HG02981 (cell line): ENCODE measurements at regions not wholly inside any gene's neighbourhood (a gene's known extent, or its start where the extent isn't known, plus 50 kb on each side); places are given as distances from the start of the nearest gene placed in this dataset.
A peak's percentile ranks its signal among the peaks of the same experiment; 100 is the strongest.

Experiments
- ATAC-seq: cut with Tn5 transposase; IDR thresholded peaks from one replicate; pipeline ENCODE4 v1.9.1; 2021; ENCODE audit warnings: mild to moderate bottlenecking, moderate library complexity; ENCODE audit not compliant: unreplicated experiment

- no peak for ATAC-seq
Measured at GRCh38 chr5:125196481-125197111, 450.2 kb upstream of the ZNF608 start.

GRCh38 chr5:125197321-125197720 is 450.9 kb upstream of the ZNF608 start:
- ATAC-seq = no peak

- no peak for ATAC-seq
Measured at GRCh38 chr5:125198270-125198974, 452.0 kb upstream of the ZNF608 start.

GRCh38 chr5:125199373-125199772 is 452.9 kb upstream of the ZNF608 start:
- ATAC-seq = no peak

GRCh38 chr5:125199968-125200865 is 453.8 kb upstream of the ZNF608 start:
- ATAC-seq = no peak

GRCh38 chr5:125200866-125201373 is 454.5 kb upstream of the ZNF608 start:
- no peak for ATAC-seq

- ATAC-seq = no peak
Measured at GRCh38 chr5:125201446-125202052, 455.1 kb upstream of the ZNF608 start.

GRCh38 chr5:125202353-125202752 is 455.9 kb upstream of the ZNF608 start:
- no peak for ATAC-seq

GRCh38 chr5:125202871-125203438 is 456.5 kb upstream of the ZNF608 start:
- no peak for ATAC-seq

- no peak for ATAC-seq
Measured at GRCh38 chr5:125203912-125204311, 457.5 kb upstream of the ZNF608 start.

- ATAC-seq = no peak
Measured at GRCh38 chr5:125205601-125206225, 459.3 kb upstream of the ZNF608 start.

GRCh38 chr5:125207856-125208255 is 461.4 kb upstream of the ZNF608 start:
- ATAC-seq = no peak

- no peak for ATAC-seq
Measured at GRCh38 chr5:125209650-125210049, 463.2 kb upstream of the ZNF608 start.

GRCh38 chr5:125210242-125210947 is 464.0 kb upstream of the ZNF608 start:
- ATAC-seq = no peak

- peak; percentile 71 for ATAC-seq
Measured at GRCh38 chr5:125214080-125214479, 467.6 kb upstream of the ZNF608 start.

- ATAC-seq = no peak
Measured at GRCh38 chr5:125215593-125215992, 469.2 kb upstream of the ZNF608 start.

- ATAC-seq = no peak
Measured at GRCh38 chr5:125219710-125220109, 473.3 kb upstream of the ZNF608 start.

GRCh38 chr5:125220284-125220683 is 473.8 kb upstream of the ZNF608 start:
- ATAC-seq = no peak

GRCh38 chr5:125222597-125223240 is 476.3 kb upstream of the ZNF608 start:
- ATAC-seq = no peak
